ENCODE measurements at regions not wholly inside any gene's neighbourhood (a gene's known extent, or its start where the extent isn't known, plus 50 kb on each side); places are given as distances from the start of the nearest gene placed in this dataset.

DNA sequence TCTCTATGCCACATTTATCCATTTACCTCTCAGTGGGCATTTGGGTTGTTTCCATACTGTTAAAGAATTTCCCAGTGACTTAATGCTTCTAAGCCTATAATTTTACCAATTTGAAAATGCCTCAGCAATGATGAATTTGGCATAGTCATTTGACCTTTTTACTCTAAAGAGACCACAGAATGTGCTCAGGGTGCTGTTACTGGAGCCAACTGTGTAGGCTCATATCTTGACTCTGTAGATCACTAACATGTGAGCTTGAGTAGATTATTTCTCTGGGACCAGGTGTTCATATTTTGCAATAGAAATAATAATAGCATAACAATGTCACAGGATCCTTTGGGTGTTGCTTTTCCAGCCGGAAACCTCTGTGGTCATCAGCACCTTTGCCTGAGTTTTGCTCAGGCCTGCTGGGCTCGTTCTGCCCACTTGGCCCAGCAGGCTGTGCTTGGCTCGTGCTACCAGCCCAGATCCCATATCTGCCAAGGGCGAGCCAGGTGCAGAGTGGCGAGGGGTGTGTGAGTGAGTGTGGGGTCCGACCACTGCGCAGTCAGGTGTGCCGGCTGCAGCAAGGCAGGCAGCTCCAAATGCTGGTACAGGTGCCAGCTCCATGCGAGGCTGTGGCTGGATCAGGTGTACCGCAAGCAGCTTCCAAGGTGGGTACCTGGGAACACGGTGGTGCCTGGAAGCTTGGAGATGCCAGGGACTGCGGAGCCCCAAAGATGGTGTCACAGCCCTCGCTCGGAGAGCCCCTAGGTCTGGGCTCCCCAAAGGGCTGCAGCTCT is 70.6 kb upstream of the ANK2 start:
- DNase-seq, result no peak
- Histone ChIP-seq H3K36me3 (no peaks in the 10 kb centered on the region; the same call in 1 of the 2 replicates), H3K9me3 (replicated peaks) (no peaks in the 10 kb centered on the region), H3K27me3 (0 out of 2 replicates have a peak, but pooled peaks cover 3% of the 10 kb centered on the region), H3K4me1 (no peaks in the 10 kb centered on the region; the same call in 1 of the 2 replicates), H3K4me3 (no peak overlapping the region), H3K27ac (no peak overlapping the region)

DNA sequence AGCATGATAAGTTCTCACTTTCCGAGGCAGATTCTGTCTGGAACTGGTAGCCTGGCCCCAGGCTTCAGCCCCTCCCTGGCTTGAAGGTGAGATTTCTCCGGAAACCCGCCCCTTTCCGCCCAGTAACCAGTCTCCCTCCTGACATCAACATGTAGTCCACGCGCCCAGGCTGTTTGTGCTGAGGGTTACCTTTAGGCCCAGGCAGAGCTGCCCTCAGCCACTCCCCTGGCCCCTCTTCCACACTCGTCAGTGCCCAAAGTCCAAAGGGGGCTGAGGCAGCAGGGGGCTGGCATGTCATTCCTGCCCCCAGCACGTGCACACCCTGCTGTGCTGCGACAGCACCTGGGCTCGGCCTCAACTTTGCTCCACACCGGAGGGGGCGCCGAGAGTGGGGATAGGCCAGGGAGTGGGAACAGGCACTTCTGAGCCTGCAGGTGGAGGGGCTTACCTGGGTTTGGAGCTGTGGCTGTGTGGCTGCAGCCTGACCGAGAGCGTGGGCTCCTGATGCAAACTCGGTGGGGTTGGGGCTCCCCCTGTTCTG is 69.5 kb upstream of the ANK2 start:
- Histone ChIP-seq H3K4me3 (no peak overlapping the region), H3K9me3 (replicated peaks) (no peaks in the 10 kb centered on the region; the same call in 1 of the 2 replicates), H3K27me3 (0 out of 2 replicates have a peak, but pooled peaks cover 3% of the 10 kb centered on the region), H3K27ac (no peak overlapping the region), H3K36me3 (no peaks in the 10 kb centered on the region), H3K4me1 (no peaks in the 10 kb centered on the region)
- no peak for DNase-seq

DNA sequence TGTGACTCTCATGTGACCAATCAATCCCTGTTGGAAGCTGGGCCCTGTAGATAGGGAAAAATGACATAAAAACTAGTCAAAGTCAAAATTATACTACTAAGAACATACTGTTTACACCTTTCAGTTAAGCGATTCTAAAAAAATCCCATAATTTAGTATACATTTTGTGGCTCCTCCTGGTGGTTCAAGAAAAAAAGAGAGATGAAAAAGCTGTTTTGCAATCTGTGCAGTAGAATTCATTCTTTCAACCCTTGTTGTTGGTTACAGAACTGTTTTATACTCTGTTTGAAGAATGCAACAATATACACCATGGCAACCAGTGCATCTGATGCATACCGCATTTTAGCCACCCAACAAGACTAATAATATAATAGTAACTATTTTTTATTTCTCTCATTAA is 66.8 kb upstream of the ANK2 start:
- DNase-seq, result no peak
- Histone ChIP-seq H3K9me3 (replicated peaks) (no peaks in the 10 kb centered on the region; the same call in 1 of the 2 replicates), H3K27me3 (0 out of 2 replicates have a peak, but pooled peaks cover 3% of the 10 kb centered on the region), H3K27ac (no peak overlapping the region), H3K4me3 (no peak overlapping the region), H3K36me3 (no peaks in the 10 kb centered on the region), H3K4me1 (no peaks in the 10 kb centered on the region)

GRCh38 chr4:112994732-112995464 is 54.6 kb upstream of the ANK2 start:
- H3K27ac ChIP-seq, result no peak overlapping the region
- no peaks in the 10 kb centered on the region for H3K4me1 ChIP-seq
- H3K36me3 ChIP-seq, result no peaks in the 10 kb centered on the region
- no peak overlapping the region for H3K4me3 ChIP-seq
- no peaks in the 10 kb centered on the region for H3K9me3 ChIP-seq (replicated peaks)
- DNase-seq, result no peak
- H3K27me3 ChIP-seq, result no peaks in the 10 kb centered on the region
